ENCODE measurements at regions not wholly inside any gene's neighbourhood (a gene's known extent, or its start where the extent isn't known, plus 50 kb on each side); places are given as distances from the start of the nearest gene placed in this dataset.

GRCh38 chr2:75986617-75987016, 275.9 kb upstream of the GCFC2 start:
- TF ChIP-seq TCF7L2 (IDR thresholded peaks at IDR 0.05; ENCODE audit: borderline replicate concordance, low read depth, low read length) (no peak), FEZF1 (tag by site-specific recombination; IDR thresholded peaks at IDR 0.05) (no peak), ZNF670 (tag by site-specific recombination; IDR thresholded peaks at IDR 0.05; ENCODE audit: low read depth) (no peak), KLF9 (tag by site-specific recombination; IDR thresholded peaks at IDR 0.05; ENCODE audit: low read depth) (no peak), ZBTB21 (tag by site-specific recombination; IDR thresholded peaks at IDR 0.05) (no peak), ZEB2 (tag by site-specific recombination; IDR thresholded peaks at IDR 0.05) (no peak), HOXA7 (CRISPR knock-in tag; IDR thresholded peaks at IDR 0.05; ENCODE audit: borderline replicate concordance) (no peak), ZNF639 (tag by site-specific recombination; IDR thresholded peaks at IDR 0.05) (no peak), ZNF518A (tag by site-specific recombination; conservative IDR thresholded peaks at IDR 0.05; ENCODE audit: low read depth) (no peak), BCL6B (tag by site-specific recombination; IDR thresholded peaks at IDR 0.05) (no peak), HOXD13 (CRISPR knock-in tag; IDR thresholded peaks at IDR 0.05; ENCODE audit: borderline replicate concordance) (no peak), ZNF23 (tag by site-specific recombination; IDR thresholded peaks at IDR 0.05; ENCODE audit: borderline replicate concordance) (no peak), ZNF596 (tag by site-specific recombination; IDR thresholded peaks at IDR 0.05) (no peak), ZNF121 (tag by site-specific recombination; IDR thresholded peaks at IDR 0.05) (no peak)
- H3K4me1 ChIP-seq (ENCODE audit: control insufficient read depth, insufficient read depth, low read length), result no peaks in the 10 kb centered on the region
- CTCF ChIA-PET, result no interaction called here
- no peaks in the 10 kb centered on the region for H3K9me3 ChIP-seq (ENCODE audit: control insufficient read depth, insufficient read depth, low read depth, low read length)
- H3K36me3 ChIP-seq (ENCODE audit: control insufficient read depth in 2 of 2, insufficient read depth in 1 of 2, low read length in 2 of 2), result no peaks in the 10 kb centered on the region
- H3K4me3 ChIP-seq (ENCODE audit: low read depth, low read length), result no peak overlapping the region
- no peak overlapping the region for H3K27ac ChIP-seq (ENCODE audit: extremely low read depth, low read depth, low read length)
- POLR2A ChIA-PET, result no interaction called here

- TF ChIP-seq ZBTB20 (tag by site-specific recombination; IDR thresholded peaks at IDR 0.05), result no peak
- TF ChIP-seq ZNF350 (tag by site-specific recombination; IDR thresholded peaks at IDR 0.05), result no peak
- no peak for TF ChIP-seq SALL2 (tag by site-specific recombination; IDR thresholded peaks at IDR 0.05; ENCODE audit: borderline replicate concordance)
- TF ChIP-seq ZNF830 (tag by site-specific recombination; IDR thresholded peaks at IDR 0.05; ENCODE audit: low read depth), result no peak
- TF ChIP-seq PBX3 (CRISPR knock-in tag; IDR thresholded peaks at IDR 0.05), result no peak
- no peak for TF ChIP-seq ZNF513 (tag by site-specific recombination; IDR thresholded peaks at IDR 0.05)
- TF ChIP-seq ZFP3 (tag by site-specific recombination; IDR thresholded peaks at IDR 0.05; ENCODE audit: low read depth), result no peak
- Histone ChIP-seq H3K36me3 (ENCODE audit: control insufficient read depth in 2 of 2, insufficient read depth in 1 of 2, low read length in 2 of 2) (no peaks in the 10 kb centered on the region), H3K9me3 (ENCODE audit: control insufficient read depth, insufficient read depth, low read depth, low read length) (no peaks in the 10 kb centered on the region), H3K4me1 (ENCODE audit: control insufficient read depth, insufficient read depth, low read length) (no peaks in the 10 kb centered on the region), H3K4me3 (ENCODE audit: low read depth, low read length) (no peak overlapping the region), H3K27ac (ENCODE audit: extremely low read depth, low read depth, low read length) (no peak overlapping the region)
- POLR2A ChIA-PET, result no interaction called here
- CTCF ChIA-PET, result no interaction called here
Measured at GRCh38 chr2:75982719-75983118, 272.0 kb upstream of the GCFC2 start.

Measured in HEK293 (cell line).